A673 (cell line): ENCODE measurements at regions not wholly inside any gene's neighbourhood (a gene's known extent, or its start where the extent isn't known, plus 50 kb on each side); places are given as distances from the start of the nearest gene placed in this dataset.
"Not testable (repeated sequence)": the region's sequence is repeated elsewhere in the genome, so short reads cannot be mapped to it uniquely, and the experiment has no call there.

Experiments
- BruUV-seq: library from RNA; stranded (reverse); fragments of 400-500 nt; replicated peaks from 2 replicates; lab custom pipeline; 2021; lab: Mats Ljungman, UMichigan
- CTCF ChIA-PET: fragments of 300-600 bp; sonication (Branson Sonifier 250); formaldehyde crosslinking; loops from one replicate; lab custom pipeline; 2022; ENCODE audit warnings: antibody characterized with exemption; lab: Charles Lee
- POLR2A ChIA-PET: fragments of 300-600 bp; sonication (Branson Sonifier 250); formaldehyde crosslinking; loops from one replicate; lab custom pipeline; 2022; ENCODE audit warnings: antibody characterized with exemption; ENCODE audit not compliant: low non-redundant PET; lab: Charles Lee
- DNase-seq: peaks from one replicate; pipeline ENCODE4 v3.0.0-alpha.2; 2015; ENCODE audit warnings: low spot score
- H3K27ac ChIP-seq: fragments of 200-600 bp; sonication (generic); 2 replicates; pipeline ENCODE4 v1.5.1; 2016; ENCODE audit warnings: mixed run types, low read depth, mild to moderate bottlenecking, mixed read lengths, antibody characterized with exemption, low read length; ENCODE audit not compliant: poor library complexity, severe bottlenecking
- H3K27me3 ChIP-seq: fragments of 200-600 bp; sonication (generic); replicated peaks from 2 replicates; pipeline ENCODE4 v1.6.1; 2017; ENCODE audit warnings: mixed run types, low read depth, mild to moderate bottlenecking, mixed read lengths, antibody characterized with exemption, low read length; ENCODE audit not compliant: insufficient read depth, poor library complexity
- H3K36me3 ChIP-seq: fragments of 200-600 bp; sonication (generic); 2 replicates; pipeline ENCODE4 v1.6.1; 2016; ENCODE audit warnings: mixed run types, mild to moderate bottlenecking, mixed read lengths, antibody characterized with exemption, low read length; ENCODE audit not compliant: insufficient read depth, poor library complexity, severe bottlenecking
- H3K4me1 ChIP-seq: fragments of 200-600 bp; sonication (generic); 2 replicates; pipeline ENCODE4 v1.6.1; 2017; ENCODE audit warnings: mixed run types, mild to moderate bottlenecking, mixed read lengths, antibody characterized with exemption, low read length; ENCODE audit not compliant: insufficient read depth, poor library complexity, severe bottlenecking
- H3K4me3 ChIP-seq: fragments of 200-600 bp; sonication (generic); 2 replicates; pipeline ENCODE4 v1.5.1; 2016; ENCODE audit warnings: low read depth, mixed run types, mild to moderate bottlenecking, mixed read lengths, low read length; ENCODE audit not compliant: poor library complexity, severe bottlenecking
- H3K9me3 ChIP-seq: fragments of 200-600 bp; sonication (generic); 2 replicates; pipeline ENCODE4 v1.6.1; 2016; ENCODE audit warnings: mixed run types, low read depth, mild to moderate bottlenecking, mixed read lengths, antibody characterized with exemption, low read length; ENCODE audit not compliant: poor library complexity, severe bottlenecking
- EZH2 ChIP-seq: fragments of 200-600 bp; sonication (generic); IDR thresholded peaks from 2 replicates; pipeline ENCODE4 v1.6.1; 2017; ENCODE audit warnings: borderline replicate concordance, low read depth, mild to moderate bottlenecking, mixed read lengths, antibody characterized with exemption, low read length; ENCODE audit not compliant: poor library complexity, severe bottlenecking
- intact Hi-C: fragments of 100-400 bp; cut with micrococcal nuclease; formaldehyde crosslinking; loops from one replicate; pipeline ENCODE4 v1.10.0; 2022; ENCODE audit not compliant: unreplicated experiment
- TF ChIP-seq, protein P1 (sequence below): fragments of 300-800, 200-600 bp; sonication (generic); conservative IDR thresholded peaks from 2 replicates; pipeline ENCODE4 v1.5.1; 2017; ENCODE audit warnings: low read depth, mild to moderate bottlenecking, antibody characterized with exemption, low read length, moderate library complexity, mixed read lengths

DNA sequence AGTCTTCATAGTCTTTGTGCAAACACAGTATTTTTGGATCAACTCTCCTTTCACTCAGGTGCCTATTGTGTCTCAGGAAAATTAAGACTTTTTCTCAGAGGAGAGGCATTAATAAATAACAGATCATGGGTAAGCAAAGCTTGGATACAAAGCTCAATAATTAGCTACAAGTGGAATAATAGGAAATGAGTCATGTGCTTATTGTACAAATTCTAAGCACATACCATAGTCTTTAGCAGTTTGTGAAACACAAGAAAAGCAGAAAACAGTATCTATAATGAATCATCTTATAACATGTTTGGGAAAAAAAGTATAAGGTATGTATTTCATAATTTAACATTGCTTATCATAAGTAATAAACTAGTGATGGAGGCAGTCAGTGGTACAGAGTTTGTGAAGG is 477.0 kb downstream of the CDH10 start:
- no TSS peak for BruUV-seq
- H3K27ac ChIP-seq = no peak overlapping the region
- H3K36me3 ChIP-seq = no peaks in the 10 kb centered on the region
- intact Hi-C loops = no loop called here
- CTCF ChIA-PET = no interaction called here
- no peaks in the 10 kb centered on the region for H3K27me3 ChIP-seq
- DNase-seq = peak; percentile 33
- H3K4me1 ChIP-seq = peaks cover 24% of the 10 kb centered on the region
- TF ChIP-seq, protein P1, sequence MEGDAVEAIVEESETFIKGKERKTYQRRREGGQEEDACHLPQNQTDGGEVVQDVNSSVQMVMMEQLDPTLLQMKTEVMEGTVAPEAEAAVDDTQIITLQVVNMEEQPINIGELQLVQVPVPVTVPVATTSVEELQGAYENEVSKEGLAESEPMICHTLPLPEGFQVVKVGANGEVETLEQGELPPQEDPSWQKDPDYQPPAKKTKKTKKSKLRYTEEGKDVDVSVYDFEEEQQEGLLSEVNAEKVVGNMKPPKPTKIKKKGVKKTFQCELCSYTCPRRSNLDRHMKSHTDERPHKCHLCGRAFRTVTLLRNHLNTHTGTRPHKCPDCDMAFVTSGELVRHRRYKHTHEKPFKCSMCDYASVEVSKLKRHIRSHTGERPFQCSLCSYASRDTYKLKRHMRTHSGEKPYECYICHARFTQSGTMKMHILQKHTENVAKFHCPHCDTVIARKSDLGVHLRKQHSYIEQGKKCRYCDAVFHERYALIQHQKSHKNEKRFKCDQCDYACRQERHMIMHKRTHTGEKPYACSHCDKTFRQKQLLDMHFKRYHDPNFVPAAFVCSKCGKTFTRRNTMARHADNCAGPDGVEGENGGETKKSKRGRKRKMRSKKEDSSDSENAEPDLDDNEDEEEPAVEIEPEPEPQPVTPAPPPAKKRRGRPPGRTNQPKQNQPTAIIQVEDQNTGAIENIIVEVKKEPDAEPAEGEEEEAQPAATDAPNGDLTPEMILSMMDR = no peak
- TF ChIP-seq EZH2 = no peak
- H3K4me3 ChIP-seq = no peak overlapping the region
- H3K9me3 ChIP-seq = no peaks in the 10 kb centered on the region
- POLR2A ChIA-PET = no interaction called here

DNA sequence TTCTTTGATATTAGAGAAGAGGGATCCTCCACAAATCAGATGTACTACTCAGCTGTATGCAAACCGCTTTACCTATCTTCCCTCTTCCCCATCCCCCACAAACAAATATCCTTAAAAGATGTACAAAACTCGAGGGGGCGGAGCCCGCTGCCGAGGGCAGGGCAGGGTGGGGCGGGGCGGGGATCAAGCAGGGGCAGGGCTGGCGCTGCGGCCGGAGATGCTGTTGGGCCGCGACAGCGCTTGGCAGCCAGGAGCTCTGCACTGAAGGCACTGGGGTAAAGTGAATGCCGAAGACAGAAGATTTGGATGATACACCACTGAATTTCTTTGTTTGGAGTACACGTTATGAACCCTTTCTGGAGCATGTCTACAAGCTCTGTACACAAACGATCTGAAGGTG is 474.8 kb downstream of the CDH10 start:
- Histone ChIP-seq H3K36me3 (no peaks in the 10 kb centered on the region), H3K27me3 (no peaks in the 10 kb centered on the region), H3K4me1 (peaks cover 15% of the 10 kb centered on the region), H3K9me3 (no peaks in the 10 kb centered on the region), H3K27ac (no peak overlapping the region), H3K4me3 (no peak overlapping the region)
- POLR2A ChIA-PET = no interaction called here
- no TSS peak for BruUV-seq
- CTCF ChIA-PET = no interaction called here
- no peak for DNase-seq
- no peak for TF ChIP-seq EZH2
- TF ChIP-seq, protein P1 = no peak
- intact Hi-C loops = no loop called here

DNA sequence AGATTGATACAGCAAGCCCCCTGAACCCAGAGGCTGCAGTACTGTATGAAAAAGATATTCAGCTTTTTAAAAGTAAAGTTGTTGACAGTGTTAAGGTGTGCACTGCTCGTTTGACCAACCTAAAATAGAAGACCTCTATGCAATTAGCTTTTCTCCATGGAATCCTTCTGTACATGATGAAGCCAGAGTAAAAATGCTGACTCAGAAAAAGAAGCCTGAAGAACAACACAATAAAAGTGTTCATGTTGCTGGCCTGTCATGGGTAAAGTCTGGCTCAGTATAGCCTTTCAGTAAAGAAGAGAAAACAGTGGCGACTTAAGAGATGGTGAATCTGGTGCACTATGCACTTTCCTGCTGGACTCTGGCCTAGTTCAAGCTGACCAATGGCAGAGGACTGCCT is 473.8 kb downstream of the CDH10 start:
- H3K4me3 ChIP-seq, CTCF ChIA-PET, DNase-seq, intact Hi-C loops, H3K27ac ChIP-seq, H3K27me3 ChIP-seq, H3K9me3 ChIP-seq, BruUV-seq, H3K36me3 ChIP-seq, POLR2A ChIA-PET: not testable (repeated sequence)
- peaks cover 15% of the 10 kb centered on the region for H3K4me1 ChIP-seq

DNA sequence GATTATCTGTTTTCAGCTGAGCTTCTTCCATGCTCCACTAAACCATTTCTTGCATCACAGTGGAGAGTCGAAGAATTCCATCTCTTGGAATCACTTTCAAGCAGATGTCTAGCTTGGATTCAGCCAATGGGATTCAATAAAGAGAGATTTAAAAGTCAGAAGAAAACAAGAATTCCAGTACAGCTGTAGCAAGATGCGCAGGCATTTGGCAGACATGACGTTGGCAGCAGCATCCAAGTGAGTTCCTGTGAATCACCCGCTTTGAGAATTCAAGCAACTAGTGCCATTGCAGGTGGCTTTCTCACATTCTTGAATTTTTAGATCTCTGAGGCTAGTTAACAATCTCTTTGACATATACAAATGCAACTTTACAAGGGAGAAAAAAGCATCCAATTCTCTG is 467.0 kb downstream of the CDH10 start:
- TF ChIP-seq, protein P1 = no peak
- no peak for TF ChIP-seq EZH2
- ChIA-PET POLR2A (no interaction called here), CTCF (no interaction called here)
- Histone ChIP-seq H3K27ac (no peak overlapping the region), H3K4me1 (no peaks in the 10 kb centered on the region), H3K4me3 (no peak overlapping the region), H3K9me3 (no peaks in the 10 kb centered on the region), H3K27me3 (no peaks in the 10 kb centered on the region), H3K36me3 (no peaks in the 10 kb centered on the region)
- DNase-seq = no peak
- BruUV-seq = no TSS peak
- intact Hi-C loops = no loop called here
